WERI-Rb-1 (cell line): ENCODE measurements at regions not wholly inside any gene's neighbourhood (a gene's known extent, or its start where the extent isn't known, plus 50 kb on each side); places are given as distances from the start of the nearest gene placed in this dataset.

ENCODE experiments used
- DNase-seq: peaks from one replicate; pipeline ENCODE4 v3.0.0-alpha.2; 2020
- H3K27ac ChIP-seq: fragments of 250-450 bp; sonication (Bioruptor Pico); 2 replicates; pipeline ENCODE4 v1.5.1; 2020; ENCODE audit warnings: mild to moderate bottlenecking, moderate library complexity
- H3K27me3 ChIP-seq: fragments of 250-450 bp; sonication (Bioruptor Pico); 2 replicates; pipeline ENCODE4 v1.5.1; 2021; ENCODE audit warnings: mild to moderate bottlenecking, low read depth, moderate library complexity; ENCODE audit not compliant: insufficient read depth, severe bottlenecking
- H3K36me3 ChIP-seq: fragments of 250-450 bp; sonication (Bioruptor Pico); 2 replicates; pipeline ENCODE4 v1.5.1; 2020; ENCODE audit warnings: mild to moderate bottlenecking, moderate library complexity
- H3K4me3 ChIP-seq: 2 replicates; pipeline ENCODE4 v1.5.1; 2011; ENCODE audit warnings: low read depth, mild to moderate bottlenecking, control low read depth, low read length
- H3K9me3 ChIP-seq: fragments of 250-450 bp; sonication (Bioruptor Pico); 2 replicates; pipeline ENCODE4 v1.5.1; 2021; ENCODE audit warnings: mild to moderate bottlenecking, moderate library complexity; ENCODE audit not compliant: severe bottlenecking
- CTCF ChIP-seq: IDR thresholded peaks from 2 replicates; pipeline ENCODE4 v1.5.1; 2011; ENCODE audit warnings: low read depth, mild to moderate bottlenecking, control low read depth, inconsistent platforms, low read length

GRCh38 chr5:159732220-159732619 lies 184.1 kb upstream of the ADRA1B start:
- no peak overlapping the region for H3K27ac ChIP-seq
- TF ChIP-seq CTCF = no peak

GRCh38 chr5:159734366-159734765 lies 181.9 kb upstream of the ADRA1B start:
- Histone ChIP-seq H3K4me3 (no peak overlapping the region), H3K27me3 (peaks cover 7% of the 10 kb centered on the region), H3K9me3 (no peaks in the 10 kb centered on the region), H3K27ac (no peak overlapping the region), H3K36me3 (no peaks in the 10 kb centered on the region)
- TF ChIP-seq CTCF = no peak
- no peak for DNase-seq

More at GRCh38 chr5:159732220-159732619, 184.1 kb upstream of the ADRA1B start:
- Histone ChIP-seq H3K9me3 (no peaks in the 10 kb centered on the region), H3K4me3 (no peak overlapping the region), H3K36me3 (no peaks in the 10 kb centered on the region), H3K27me3 (peaks cover 7% of the 10 kb centered on the region)
- no peak for DNase-seq

- DNase-seq = no peak
- Histone ChIP-seq H3K27ac (no peak overlapping the region), H3K36me3 (no peaks in the 10 kb centered on the region), H3K4me3 (no peak overlapping the region), H3K27me3 (peaks cover 7% of the 10 kb centered on the region), H3K9me3 (no peaks in the 10 kb centered on the region)
- no peak for TF ChIP-seq CTCF
Measured at GRCh38 chr5:159735036-159735435, 181.2 kb upstream of the ADRA1B start.

GRCh38 chr5:159735749-159736660 lies 180.3 kb upstream of the ADRA1B start:
- Histone ChIP-seq H3K9me3 (no peaks in the 10 kb centered on the region), H3K27ac (no peak overlapping the region), H3K27me3 (peaks cover 4% of the 10 kb centered on the region), H3K36me3 (no peaks in the 10 kb centered on the region), H3K4me3 (no peak overlapping the region)
- DNase-seq = no peak
- TF ChIP-seq CTCF = no peak

GRCh38 chr5:159736844-159737243 lies 179.4 kb upstream of the ADRA1B start:
- Histone ChIP-seq H3K4me3 (no peak overlapping the region), H3K27me3 (peaks cover 4% of the 10 kb centered on the region), H3K27ac (no peak overlapping the region), H3K36me3 (no peaks in the 10 kb centered on the region), H3K9me3 (no peaks in the 10 kb centered on the region)
- DNase-seq = no peak
- TF ChIP-seq CTCF = no peak

- H3K27me3 ChIP-seq = peaks cover 4% of the 10 kb centered on the region
- no peak overlapping the region for H3K27ac ChIP-seq
- no peaks in the 10 kb centered on the region for H3K36me3 ChIP-seq
- TF ChIP-seq CTCF = no peak
- no peaks in the 10 kb centered on the region for H3K9me3 ChIP-seq
- H3K4me3 ChIP-seq = no peak overlapping the region
- DNase-seq = no peak
Measured at GRCh38 chr5:159737263-159737662, 179.0 kb upstream of the ADRA1B start.
